ENCODE measurements at regions not wholly inside any gene's neighbourhood (a gene's known extent, or its start where the extent isn't known, plus 50 kb on each side); places are given as distances from the start of the nearest gene placed in this dataset.

- POLR2A ChIA-PET: no interaction called here
- intact Hi-C loops (cut with micrococcal nuclease): no loop called here
- Mint-ChIP-seq H3K9me3 (ENCODE audit: insufficient read depth) (no peaks in the 10 kb centered on the region), H3K27me3 (no peaks in the 10 kb centered on the region), H3K4me1 (no peaks in the 10 kb centered on the region), H3K4me3 (no peak overlapping the region), H3K27ac (no peak overlapping the region)
- Histone ChIP-seq H3K36me3 (replicated peaks in 1 of 2; ENCODE audit: control extremely low read depth in 1 of 2, control insufficient read depth in 1 of 2, extremely low read depth in 1 of 2, insufficient read depth in 2 of 2, low read length in 1 of 2) (no peaks in the 10 kb centered on the region), H3K4me1 (ENCODE audit: control insufficient read depth in 2 of 2, insufficient read depth in 2 of 2, low read length in 2 of 2) (no peaks in the 10 kb centered on the region), H4K20me1 (ENCODE audit: control insufficient read depth, insufficient read depth, low read length, poor library complexity, severe bottlenecking) (no peaks in the 10 kb centered on the region), H3K9ac (ENCODE audit: low read length) (no peak overlapping the region), H3K27ac (ENCODE audit: low read length in 2 of 2) (no peak overlapping the region), H3K79me2 (ENCODE audit: control insufficient read depth, insufficient read depth, low read length) (no peaks in the 10 kb centered on the region), H3K9me3 (ENCODE audit: control extremely low read depth in 1 of 3, control insufficient read depth in 2 of 3, insufficient read depth in 1 of 3, low read length in 2 of 3) (no peaks in the 10 kb centered on the region), H3K27me3 (replicated peaks in 1 of 4; ENCODE audit: control extremely low read depth in 1 of 4, control insufficient read depth in 3 of 4, insufficient read depth in 4 of 4, low read length in 3 of 4) (no peaks in the 10 kb centered on the region), H3K4me2 (replicated peaks; ENCODE audit: low read depth, low read length, poor library complexity, severe bottlenecking) (no peak overlapping the region), H2AFZ (ENCODE audit: insufficient read depth, low read depth, low read length, poor library complexity, severe bottlenecking) (no peak overlapping the region), H3K4me3 (ENCODE audit: control extremely low read depth in 1 of 5, extremely low read depth in 1 of 5, insufficient read depth in 1 of 5, low read depth in 2 of 5, low read length in 4 of 5) (no peak overlapping the region)
- DNase-seq: no peak
- CTCF ChIA-PET: no interaction called here
- no peak for ATAC-seq (ENCODE audit: low read depth)
- TF ChIP-seq EZH2 (IDR thresholded peaks at IDR 0.05; ENCODE audit: borderline replicate concordance, insufficient read depth, low read depth, low read length, poor library complexity, severe bottlenecking): no peak
- TF ChIP-seq CTCF (IDR thresholded peaks at IDR 0.05): no peak
- WGBS (ENCODE audit: insufficient coverage): no CpG with 5 or more reads among the region's 3 CpGs
Observed at GRCh38 chr2:49656853-49657252, 502.5 kb upstream of the FSHR start.

GRCh38 chr2:49643149-49643548 is 488.8 kb upstream of the FSHR start:
- Mint-ChIP-seq H3K4me1 (no peaks in the 10 kb centered on the region), H3K27me3 (no peaks in the 10 kb centered on the region), H3K9me3 (ENCODE audit: insufficient read depth) (peaks cover 4% of the 10 kb centered on the region), H3K27ac (no peak overlapping the region), H3K4me3 (no peak overlapping the region)
- CTCF ChIA-PET: no interaction called here
- Histone ChIP-seq H3K4me3 (ENCODE audit: control extremely low read depth in 1 of 5, extremely low read depth in 1 of 5, insufficient read depth in 1 of 5, low read depth in 2 of 5, low read length in 4 of 5) (no peak overlapping the region), H3K79me2 (ENCODE audit: control insufficient read depth, insufficient read depth, low read length) (no peaks in the 10 kb centered on the region), H3K4me2 (replicated peaks; ENCODE audit: low read depth, low read length, poor library complexity, severe bottlenecking) (no peak overlapping the region), H4K20me1 (ENCODE audit: control insufficient read depth, insufficient read depth, low read length, poor library complexity, severe bottlenecking) (no peaks in the 10 kb centered on the region), H2AFZ (ENCODE audit: insufficient read depth, low read depth, low read length, poor library complexity, severe bottlenecking) (no peak overlapping the region), H3K9ac (ENCODE audit: low read length) (no peak overlapping the region), H3K9me3 (ENCODE audit: control extremely low read depth in 1 of 3, control insufficient read depth in 2 of 3, insufficient read depth in 1 of 3, low read length in 2 of 3) (peaks cover 0 to 1% (median 0%) of the 10 kb centered on the region in 3 donors), H3K36me3 (replicated peaks in 1 of 2; ENCODE audit: control extremely low read depth in 1 of 2, control insufficient read depth in 1 of 2, extremely low read depth in 1 of 2, insufficient read depth in 2 of 2, low read length in 1 of 2) (no peaks in the 10 kb centered on the region), H3K27me3 (replicated peaks in 1 of 4; ENCODE audit: control extremely low read depth in 1 of 4, control insufficient read depth in 3 of 4, insufficient read depth in 4 of 4, low read length in 3 of 4) (no peaks in the 10 kb centered on the region), H3K27ac (ENCODE audit: low read length in 2 of 2) (no peak overlapping the region), H3K4me1 (ENCODE audit: control insufficient read depth in 2 of 2, insufficient read depth in 2 of 2, low read length in 2 of 2) (no peaks in the 10 kb centered on the region)
- no peak for TF ChIP-seq CTCF (IDR thresholded peaks at IDR 0.05)
- TF ChIP-seq EZH2 (IDR thresholded peaks at IDR 0.05; ENCODE audit: borderline replicate concordance, insufficient read depth, low read depth, low read length, poor library complexity, severe bottlenecking): no peak
- no peak for DNase-seq
- intact Hi-C loops (cut with micrococcal nuclease): no loop called here
- 83% methylated on average over 1 of the region's 2 CpGs for WGBS (ENCODE audit: insufficient coverage)
- POLR2A ChIA-PET: no interaction called here
- no peak for ATAC-seq (ENCODE audit: low read depth)

Measured in B cell (primary cell).